ENCODE measurements at regions not wholly inside any gene's neighbourhood (a gene's known extent, or its start where the extent isn't known, plus 50 kb on each side); places are given as distances from the start of the nearest gene placed in this dataset.
"Not testable (repeated sequence)": the region's sequence is repeated elsewhere in the genome, so short reads cannot be mapped to it uniquely, and the experiment has no call there.

GRCh38 chr16:26598061-26598460, 468.7 kb upstream of the C16orf82 start:
- DNase-seq = peak; percentile 76

GRCh38 chr16:26598998-26599784, 467.5 kb upstream of the C16orf82 start:
- DNase-seq = no peak

- DNase-seq = no peak
Observed at GRCh38 chr16:26599785-26600104, 467.0 kb upstream of the C16orf82 start.

GRCh38 chr16:26601335-26601734, 465.4 kb upstream of the C16orf82 start:
- DNase-seq = no peak

GRCh38 chr16:26605626-26606271, 461.0 kb upstream of the C16orf82 start:
- no peak for DNase-seq

- no peak for DNase-seq
Observed at GRCh38 chr16:26606381-26607150, 460.2 kb upstream of the C16orf82 start.

DNA sequence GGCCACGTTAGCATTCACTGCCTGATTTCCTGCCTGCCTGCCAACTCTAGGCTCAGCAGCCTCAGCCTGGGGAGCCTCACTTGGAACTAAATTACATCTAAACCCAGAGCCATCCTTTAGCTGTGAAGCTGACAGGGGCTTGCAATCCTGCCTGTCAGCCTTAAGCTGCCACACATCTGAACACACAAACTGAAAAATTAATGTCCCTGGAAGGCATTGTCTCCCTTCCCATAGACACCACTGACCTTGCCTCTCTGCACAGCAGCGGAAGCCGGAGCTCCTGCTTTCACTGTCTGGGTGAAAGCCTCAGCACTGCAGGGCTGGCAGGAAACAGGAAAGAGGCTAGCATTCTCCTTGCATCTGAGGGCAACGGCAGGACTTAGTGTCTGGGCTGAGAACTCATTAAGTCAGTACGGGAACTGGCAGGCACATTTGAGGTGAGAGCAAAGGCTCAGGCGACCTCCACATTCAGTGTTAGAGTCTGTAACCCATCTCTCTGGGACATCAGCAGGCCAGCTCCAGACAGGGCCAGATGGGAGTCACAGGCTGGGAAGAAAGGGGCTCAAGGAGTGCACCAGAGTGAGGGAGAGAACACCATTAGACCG, 452.4 kb upstream of the C16orf82 start:
- DNase-seq = no peak

- no peak for DNase-seq
Observed at GRCh38 chr16:26623442-26623841, 443.3 kb upstream of the C16orf82 start.

DNA sequence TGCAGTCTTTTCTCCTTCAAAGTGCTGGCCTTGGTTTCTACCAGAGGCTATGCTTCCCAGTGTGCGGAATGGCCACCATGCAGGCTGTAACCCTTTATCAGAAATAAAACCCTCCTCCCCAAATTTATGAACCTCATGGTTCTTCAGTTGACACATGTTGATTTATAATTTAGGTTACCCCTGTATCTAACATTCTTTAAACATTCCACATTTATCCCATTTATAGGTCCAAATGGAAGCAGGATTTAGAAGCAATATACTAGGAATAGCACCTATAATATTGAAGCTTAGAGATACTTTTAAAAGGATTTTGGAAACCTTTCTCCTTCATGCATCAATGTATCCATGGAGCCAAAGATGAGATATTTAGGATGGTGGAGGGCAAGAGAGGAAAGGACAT, 438.8 kb upstream of the C16orf82 start:
- DNase-seq = no peak

DNA sequence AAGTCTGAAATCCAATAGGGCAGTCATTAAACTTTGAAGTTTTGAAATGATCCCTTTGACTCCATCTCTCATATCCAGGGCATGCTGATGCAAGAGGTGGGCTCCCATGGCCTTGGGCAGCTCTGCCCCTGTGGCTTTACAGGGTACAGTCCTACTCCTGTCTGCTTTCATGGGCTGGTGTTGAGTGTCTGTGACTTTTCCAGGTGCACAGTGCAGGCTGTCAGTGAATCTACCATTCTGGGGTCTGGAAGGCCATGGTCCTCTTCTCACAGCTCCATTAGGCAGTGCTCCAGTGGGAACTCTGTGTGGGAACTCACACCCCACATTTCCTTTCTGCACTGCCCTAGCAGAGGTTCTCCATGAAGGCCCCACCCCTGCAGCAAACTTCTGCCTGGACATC, 435.4 kb upstream of the C16orf82 start:
- DNase-seq = not testable (repeated sequence)

DNA sequence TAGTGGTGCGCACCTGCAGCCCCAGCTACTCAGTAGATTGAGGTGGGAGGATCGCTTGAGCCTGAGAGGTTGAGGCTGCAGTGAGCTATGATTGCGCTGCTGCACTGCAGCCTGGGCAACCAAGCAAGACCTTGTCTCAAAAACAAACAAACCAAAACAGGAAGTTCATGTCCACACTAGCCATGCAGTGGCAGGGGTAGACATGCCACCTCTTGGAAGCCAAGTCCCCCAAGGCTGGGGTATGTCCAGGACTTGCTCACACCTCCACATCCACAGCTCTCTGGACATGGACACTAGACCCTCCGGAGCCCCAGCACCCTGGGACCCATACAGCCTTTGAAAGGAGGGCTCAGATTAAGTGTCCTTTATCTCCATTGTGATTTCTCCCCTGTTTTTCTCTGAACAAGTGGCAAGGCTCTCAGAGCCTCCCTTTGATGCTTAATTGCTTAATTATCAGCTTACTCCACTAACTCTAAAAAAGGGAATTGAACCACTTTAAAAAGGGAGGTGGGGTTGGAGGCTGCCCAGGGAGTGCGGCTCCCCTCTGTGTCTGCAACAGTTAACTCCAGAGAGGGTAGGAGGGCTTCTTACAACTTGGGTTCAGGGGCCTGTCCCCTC, 424.6 kb upstream of the C16orf82 start:
- DNase-seq = no peak

DNA sequence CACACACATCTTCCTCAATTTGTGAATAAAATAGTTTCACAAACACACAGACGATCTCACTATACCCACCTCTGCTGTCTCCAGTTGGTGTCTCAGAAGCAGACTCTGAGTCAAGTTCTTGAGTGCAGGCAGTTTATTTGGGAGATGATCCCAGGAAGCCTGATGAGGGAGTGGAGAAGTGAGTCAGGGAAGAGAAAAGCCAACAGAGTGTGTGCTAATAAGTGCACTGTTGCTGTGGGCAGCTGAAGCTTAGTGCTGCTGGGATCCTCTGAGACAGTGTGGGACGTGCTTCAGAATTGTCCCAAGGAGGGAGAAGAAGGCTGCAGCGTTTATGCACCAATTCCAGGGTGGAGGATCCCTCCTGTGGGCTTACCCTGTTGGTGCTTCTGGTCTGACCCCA, 423.2 kb upstream of the C16orf82 start:
- DNase-seq = no peak

- peak; percentile 1 for DNase-seq
Observed at GRCh38 chr16:26644912-26645543, 421.7 kb upstream of the C16orf82 start.

GRCh38 chr16:26645614-26646013, 421.1 kb upstream of the C16orf82 start:
- peak; percentile 20 for DNase-seq

DNA sequence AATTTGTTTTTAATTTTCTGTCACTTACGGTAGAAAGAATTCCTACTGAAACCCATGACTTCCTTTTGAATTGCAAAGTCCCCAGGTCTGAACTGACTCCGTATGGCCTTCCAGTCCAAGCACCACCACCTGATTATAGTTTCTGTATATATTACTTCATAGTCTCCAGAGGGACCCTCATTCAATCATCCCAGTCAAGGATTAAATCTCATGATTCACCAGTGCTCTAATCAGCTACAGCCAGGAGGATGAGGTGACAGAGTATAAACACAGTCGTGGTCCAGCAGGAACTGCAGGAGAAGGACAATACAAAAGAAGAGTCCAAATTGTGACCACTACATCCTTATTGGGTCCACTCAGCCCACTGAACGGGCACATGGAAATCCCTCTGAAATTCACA, 418.9 kb upstream of the C16orf82 start:
- DNase-seq = no peak

- no peak for DNase-seq
Observed at GRCh38 chr16:26648851-26649250, 417.9 kb upstream of the C16orf82 start.

DNA sequence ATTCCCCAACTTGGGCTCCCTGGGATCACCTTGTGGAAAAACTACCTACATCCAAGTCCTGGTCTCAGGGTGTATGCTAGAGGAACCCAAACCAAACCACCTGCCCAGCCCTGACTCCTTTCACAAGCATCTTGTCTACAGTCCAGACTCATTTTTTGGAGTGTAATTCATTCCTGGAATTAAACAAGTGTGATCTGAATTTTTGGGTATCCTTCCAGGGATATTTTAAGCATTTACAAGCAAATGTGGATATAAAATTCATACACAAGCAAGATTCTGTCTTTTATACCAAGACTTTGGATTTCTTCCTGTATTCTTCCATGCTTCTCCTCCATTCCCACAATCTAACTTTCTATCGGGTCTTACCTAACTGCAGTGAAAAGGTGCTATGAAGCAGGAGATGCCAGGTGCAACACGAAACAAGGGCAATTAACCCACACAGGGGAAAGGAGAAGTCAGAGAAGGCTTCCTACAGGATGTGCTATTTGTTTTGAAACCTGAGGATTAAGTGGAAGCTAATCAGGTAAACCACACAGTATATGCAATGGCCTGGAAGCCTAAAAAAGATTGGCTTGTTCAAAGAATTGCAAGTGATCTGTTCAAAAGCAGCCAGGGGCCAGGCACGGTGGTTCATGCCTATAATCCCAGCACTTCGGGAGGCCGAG, 417.2 kb upstream of the C16orf82 start:
- no peak for DNase-seq

- no peak for DNase-seq
Observed at GRCh38 chr16:26651464-26651863, 415.3 kb upstream of the C16orf82 start.

DNA sequence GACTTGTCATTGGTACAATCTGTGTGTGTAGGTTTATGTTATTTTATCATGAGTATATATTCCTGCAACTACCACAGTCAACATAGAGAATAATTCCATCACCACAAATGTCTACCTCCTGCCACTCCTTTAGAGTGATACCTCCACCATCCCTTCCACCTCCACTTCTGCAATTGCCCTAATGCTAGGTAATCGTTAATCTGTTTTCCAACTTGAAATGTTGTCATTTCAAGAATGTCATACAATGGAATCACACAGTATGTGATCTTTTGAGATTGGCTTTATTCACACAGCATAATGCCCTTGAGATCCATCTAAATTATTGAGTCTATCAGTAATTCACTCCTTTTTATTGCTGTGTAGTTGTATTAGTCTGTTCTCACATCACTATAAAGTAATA, 414.8 kb upstream of the C16orf82 start:
- DNase-seq = no peak

DNA sequence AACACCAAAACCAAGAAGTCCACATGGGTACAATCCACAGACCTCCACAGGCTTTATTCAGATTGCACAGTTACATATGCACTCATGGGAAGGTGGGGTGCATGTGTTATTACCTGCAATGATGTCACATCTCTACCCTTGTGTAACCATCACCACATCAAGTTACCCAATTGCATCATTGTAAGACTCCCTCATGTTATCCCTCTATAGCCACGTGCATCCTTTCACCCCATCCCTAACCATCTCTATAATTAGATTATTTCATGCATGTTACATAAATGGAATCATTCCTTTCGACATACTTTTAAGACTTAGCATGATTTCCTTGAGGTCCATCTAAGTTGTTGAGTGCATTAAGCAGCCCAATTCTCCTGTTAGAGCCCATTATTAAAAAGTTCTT, 408.2 kb upstream of the C16orf82 start:
- no peak for DNase-seq

DNA sequence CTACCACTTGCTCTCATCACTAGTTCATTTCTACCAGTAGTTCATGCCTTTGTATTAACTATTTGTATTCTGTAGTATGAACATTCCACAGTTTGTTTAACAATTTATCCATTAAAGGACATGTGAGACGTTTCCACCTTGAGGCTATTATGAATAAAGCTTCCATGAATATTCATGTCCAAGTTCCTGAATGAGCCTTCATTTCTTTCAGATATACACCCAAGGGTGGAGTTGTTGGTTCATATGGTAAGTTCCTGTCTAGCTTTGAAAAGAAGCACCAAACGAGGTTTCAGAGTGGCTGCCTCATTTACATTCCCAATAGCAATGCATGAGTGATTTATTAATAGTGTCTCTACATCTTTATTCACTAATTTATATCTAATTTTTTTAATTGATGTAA, 407.8 kb upstream of the C16orf82 start:
- no peak for DNase-seq

- DNase-seq = no peak
Observed at GRCh38 chr16:26664086-26664485, 402.6 kb upstream of the C16orf82 start.

All from CD4-positive, alpha-beta T cell treated with Interleukin-17A for 1 hour (primary cell).